Coronary artery (tissue), 2 donors: ENCODE measurements at regions not wholly inside any gene's neighbourhood (a gene's known extent, or its start where the extent isn't known, plus 50 kb on each side); places are given as distances from the start of the nearest gene placed in this dataset.

Experiments
- DNase-seq: peaks from one replicate; pipeline ENCODE4 v3.0.0-alpha.2; 2017; ENCODE audit warnings: low spot score
- H3K27ac ChIP-seq, 2 donors: fragments of 200-600 bp; sonication (generic); one replicate each; pipeline ENCODE4 v1.5.1; 2016 to 2019
- H3K4me3 ChIP-seq: fragments of 200-600 bp; sonication (generic); 2 replicates; pipeline ENCODE4 v1.5.1; 2016; ENCODE audit warnings: mild to moderate bottlenecking, moderate library complexity
- TF ChIP-seq, protein P1 (sequence below): fragments of 200-600 bp; sonication (generic); IDR thresholded peaks from one replicate; pipeline ENCODE4 v1.5.1; 2019; ENCODE audit warnings: antibody characterized with exemption

- Histone ChIP-seq H3K4me3 (no peak overlapping the region), H3K27ac (no peak overlapping the region)
- DNase-seq = no peak
- TF ChIP-seq, protein P1, sequence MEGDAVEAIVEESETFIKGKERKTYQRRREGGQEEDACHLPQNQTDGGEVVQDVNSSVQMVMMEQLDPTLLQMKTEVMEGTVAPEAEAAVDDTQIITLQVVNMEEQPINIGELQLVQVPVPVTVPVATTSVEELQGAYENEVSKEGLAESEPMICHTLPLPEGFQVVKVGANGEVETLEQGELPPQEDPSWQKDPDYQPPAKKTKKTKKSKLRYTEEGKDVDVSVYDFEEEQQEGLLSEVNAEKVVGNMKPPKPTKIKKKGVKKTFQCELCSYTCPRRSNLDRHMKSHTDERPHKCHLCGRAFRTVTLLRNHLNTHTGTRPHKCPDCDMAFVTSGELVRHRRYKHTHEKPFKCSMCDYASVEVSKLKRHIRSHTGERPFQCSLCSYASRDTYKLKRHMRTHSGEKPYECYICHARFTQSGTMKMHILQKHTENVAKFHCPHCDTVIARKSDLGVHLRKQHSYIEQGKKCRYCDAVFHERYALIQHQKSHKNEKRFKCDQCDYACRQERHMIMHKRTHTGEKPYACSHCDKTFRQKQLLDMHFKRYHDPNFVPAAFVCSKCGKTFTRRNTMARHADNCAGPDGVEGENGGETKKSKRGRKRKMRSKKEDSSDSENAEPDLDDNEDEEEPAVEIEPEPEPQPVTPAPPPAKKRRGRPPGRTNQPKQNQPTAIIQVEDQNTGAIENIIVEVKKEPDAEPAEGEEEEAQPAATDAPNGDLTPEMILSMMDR = no peak
Observed at GRCh38 chr18:37958499-37958898, 392.9 kb upstream of the CELF4 start.

DNA sequence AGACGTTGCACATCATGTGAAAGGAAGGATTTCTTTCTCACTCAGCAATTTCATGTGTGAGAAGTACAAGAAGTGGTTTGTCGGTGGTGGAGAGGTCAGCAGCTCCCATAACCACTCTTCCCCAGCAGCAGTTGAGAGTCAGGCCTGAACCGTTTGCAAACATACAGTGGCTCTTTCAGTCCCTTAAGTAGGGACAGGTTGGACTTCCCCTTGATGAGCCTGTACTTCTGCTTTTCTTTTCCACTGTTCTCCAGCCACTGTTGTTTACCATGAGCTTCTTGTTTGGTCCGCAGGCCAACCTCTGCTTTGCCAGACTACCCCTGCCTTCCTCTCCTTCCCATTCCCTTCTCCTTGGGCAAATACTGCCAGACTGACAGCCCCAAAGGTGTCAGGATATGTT is 391.3 kb upstream of the CELF4 start:
- TF ChIP-seq, protein P1 = no peak
- Histone ChIP-seq H3K27ac (no peak overlapping the region), H3K4me3 (no peak overlapping the region)
- DNase-seq = no peak

DNA sequence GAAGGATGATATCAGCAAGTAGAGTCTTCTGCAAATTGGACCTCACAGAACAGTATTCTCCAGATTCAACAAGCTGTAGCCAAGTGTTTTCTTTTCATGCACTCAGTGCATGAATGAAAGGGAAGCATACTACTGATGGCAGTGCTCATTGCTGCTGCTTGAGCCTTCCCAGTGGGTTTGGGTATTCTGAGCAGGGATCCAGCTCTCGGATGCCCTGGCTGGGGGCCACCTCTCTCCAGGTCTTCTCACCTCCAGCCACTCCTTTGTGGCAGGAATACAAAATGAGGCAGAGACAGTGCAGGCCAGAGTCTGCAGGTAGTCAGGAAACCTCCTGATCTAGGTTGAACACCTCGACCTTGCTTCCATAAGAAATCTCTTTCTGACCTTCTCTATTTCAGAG is 390.4 kb upstream of the CELF4 start:
- TF ChIP-seq, protein P1 = no peak
- H3K27ac ChIP-seq = no peak overlapping the region
- no peak for DNase-seq
- H3K4me3 ChIP-seq = no peak overlapping the region

- H3K27ac ChIP-seq = no peak overlapping the region
- H3K4me3 ChIP-seq = no peak overlapping the region
- DNase-seq = no peak
- TF ChIP-seq, protein P1 = no peak
Observed at GRCh38 chr18:37955201-37955600, 389.6 kb upstream of the CELF4 start.

- TF ChIP-seq, protein P1 = no peak
Observed at GRCh38 chr18:37953876-37954275, 388.3 kb upstream of the CELF4 start.

DNA sequence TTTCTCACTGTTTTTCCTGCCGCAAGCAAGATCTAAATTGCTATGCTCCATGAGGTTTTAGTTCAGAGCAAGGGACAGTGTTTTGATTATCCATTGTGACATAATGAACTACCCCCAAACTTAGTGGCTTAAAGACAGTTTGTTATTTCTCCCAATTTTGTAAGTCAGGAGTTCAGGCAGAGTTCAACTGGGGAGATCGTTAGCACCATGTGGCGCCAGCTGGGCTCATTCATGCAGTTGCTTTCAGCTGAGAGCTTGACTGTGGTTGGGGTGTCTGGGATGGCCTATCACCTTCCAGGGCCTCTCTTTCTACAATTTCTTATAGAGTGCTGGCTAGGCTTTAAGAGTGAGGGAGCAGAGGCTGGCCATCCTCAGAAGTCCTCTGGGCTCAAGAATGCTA is 382.9 kb upstream of the CELF4 start:
- Histone ChIP-seq H3K4me3 (no peak overlapping the region), H3K27ac (no peak overlapping the region)
- TF ChIP-seq, protein P1 = no peak
- DNase-seq = no peak

More at GRCh38 chr18:37953876-37954275, 388.3 kb upstream of the CELF4 start:
- H3K4me3 ChIP-seq = no peak overlapping the region
- no peak overlapping the region for H3K27ac ChIP-seq
- no peak for DNase-seq

- H3K27ac ChIP-seq = no peak overlapping the region
- no peak overlapping the region for H3K4me3 ChIP-seq
- no peak for DNase-seq
- TF ChIP-seq, protein P1 = no peak
Observed at GRCh38 chr18:37946324-37946723, 380.7 kb upstream of the CELF4 start.
